CD4-positive, CD25-positive, alpha-beta regulatory T cell (primary cell): ENCODE measurements at regions not wholly inside any gene's neighbourhood (a gene's known extent, or its start where the extent isn't known, plus 50 kb on each side); places are given as distances from the start of the nearest gene placed in this dataset.

Experiments
- ATAC-seq, 2 donors: fragments of 150-1000 bp; cut with Tn5 transposase; one replicate each; pipeline ENCODE4 v1.10.0; 2021; ENCODE audit warnings: low read depth in 2 of 2, moderate number of reproducible peaks in 2 of 2, moderate library complexity in 1 of 2
- DNase-seq, 3 donors: peaks; one replicate each; pipeline versions ENCODE4 v3.0.0 to v3.0.0-alpha.2; 2012 to 2022; ENCODE audit warnings: mixed read lengths in 1 of 3
- H3K27ac ChIP-seq: one replicate; pipeline ENCODE4 v1.7.0; 2013; ENCODE audit warnings: mild to moderate bottlenecking, low read length; ENCODE audit not compliant: insufficient read depth, poor library complexity, severe bottlenecking
- H3K27me3 ChIP-seq: one replicate; pipeline ENCODE4 v1.7.0; 2013; ENCODE audit warnings: low read length; ENCODE audit not compliant: control insufficient read depth, insufficient read depth
- H3K36me3 ChIP-seq: one replicate; pipeline ENCODE4 v1.7.0; 2013; ENCODE audit warnings: mild to moderate bottlenecking, low read length, moderate library complexity; ENCODE audit not compliant: control insufficient read depth, insufficient read depth
- H3K4me1 ChIP-seq: 2 replicates; pipeline ENCODE4 v1.7.0; 2013; ENCODE audit warnings: mild to moderate bottlenecking, low read length; ENCODE audit not compliant: insufficient read depth, control insufficient read depth, poor library complexity, severe bottlenecking
- H3K4me3 ChIP-seq: one replicate; pipeline ENCODE4 v1.7.0; 2013; ENCODE audit warnings: low read depth, mild to moderate bottlenecking, low read length, moderate library complexity
- H3K9me3 ChIP-seq, 2 experiments: 1 replicate in 1 of 2; 2 replicates in 1 of 2; pipeline ENCODE4 v1.7.0; 2013; ENCODE audit warnings: low read length in 2 of 2, mild to moderate bottlenecking in 1 of 2, moderate library complexity in 1 of 2; ENCODE audit not compliant: control insufficient read depth in 2 of 2
- H3K27ac Mint-ChIP-seq, 3 donors: one replicate each; pipeline ENCODE4 v1.8.0; 2020 to 2022; ENCODE audit warnings: mild to moderate bottlenecking in 3 of 3, mixed read lengths in 3 of 3, moderate library complexity in 2 of 3
- H3K27me3 Mint-ChIP-seq: one replicate; pipeline ENCODE4 v1.8.0; 2022; ENCODE audit warnings: mild to moderate bottlenecking, mixed read lengths
- H3K36me3 Mint-ChIP-seq: one replicate; pipeline ENCODE4 v1.8.0; 2020; ENCODE audit warnings: mixed read lengths
- H3K4me1 Mint-ChIP-seq, 4 donors: one replicate each; pipeline ENCODE4 v1.8.0; 2020 to 2022; ENCODE audit warnings: mixed read lengths in 4 of 4, mild to moderate bottlenecking in 1 of 4
- H3K4me3 Mint-ChIP-seq, 4 donors: one replicate each; pipeline ENCODE4 v1.8.0; 2020 to 2022; ENCODE audit warnings: mild to moderate bottlenecking in 4 of 4, mixed read lengths in 4 of 4, moderate library complexity in 3 of 4
- H3K9me3 Mint-ChIP-seq, 7 donors: one replicate each; pipeline ENCODE4 v1.8.0; 2020 to 2022; ENCODE audit warnings: mixed read lengths in 7 of 7, mild to moderate bottlenecking in 3 of 7, moderate library complexity in 2 of 7

DNA sequence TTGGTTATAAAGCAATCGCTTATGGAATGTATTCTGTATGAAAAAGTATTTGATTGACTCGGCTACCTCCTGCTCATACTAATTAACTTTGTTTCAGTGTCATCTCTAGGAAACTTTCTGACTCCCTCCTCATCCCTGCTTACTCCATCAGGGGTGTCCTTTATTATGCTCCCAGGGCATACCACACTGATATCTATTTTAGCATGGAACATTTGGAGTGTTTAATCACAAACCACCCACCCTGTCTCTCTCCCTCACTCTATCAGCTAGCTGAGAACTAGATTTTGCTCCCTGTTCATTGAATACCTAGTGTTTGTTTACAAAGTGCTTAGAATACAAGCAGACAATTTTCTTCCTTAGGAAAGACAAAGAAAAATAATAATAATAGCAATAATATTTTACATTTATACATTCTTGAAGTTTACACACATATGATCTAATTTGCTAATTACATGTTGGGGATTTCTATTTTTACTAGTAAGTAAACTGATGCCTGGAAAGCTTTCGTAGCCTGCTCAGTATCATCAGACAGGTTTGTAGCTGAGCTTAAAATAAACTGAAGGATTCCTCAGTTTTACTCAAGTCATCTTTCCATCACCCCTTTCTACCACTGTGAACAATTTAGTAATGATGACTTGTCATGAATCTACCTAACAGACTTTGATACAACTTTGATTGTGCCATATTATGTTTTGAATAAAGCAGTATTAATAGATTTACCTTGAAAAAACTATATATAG, 811.4 kb upstream of the HS3ST1 start:
- peaks cover 0 to 10% (median 3%) of the 10 kb centered on the region in 7 donors for H3K9me3 Mint-ChIP-seq
- no peaks in the 10 kb centered on the region for H3K36me3 Mint-ChIP-seq
- no peaks in the 10 kb centered on the region for H3K27me3 Mint-ChIP-seq
- H3K4me3 ChIP-seq: no peak overlapping the region
- H3K27ac ChIP-seq: no peak overlapping the region
- no peaks in the 10 kb centered on the region for H3K27me3 ChIP-seq
- no peak for ATAC-seq
- H3K36me3 ChIP-seq: no peaks in the 10 kb centered on the region
- DNase-seq: no peak
- no peaks in the 10 kb centered on the region for H3K4me1 ChIP-seq
- no peaks in the 10 kb centered on the region for H3K4me1 Mint-ChIP-seq
- H3K9me3 ChIP-seq: peaks cover 0 to 4% of the 10 kb centered on the region in 2 experiments
- no peak overlapping the region for H3K27ac Mint-ChIP-seq
- no peak overlapping the region for H3K4me3 Mint-ChIP-seq

DNA sequence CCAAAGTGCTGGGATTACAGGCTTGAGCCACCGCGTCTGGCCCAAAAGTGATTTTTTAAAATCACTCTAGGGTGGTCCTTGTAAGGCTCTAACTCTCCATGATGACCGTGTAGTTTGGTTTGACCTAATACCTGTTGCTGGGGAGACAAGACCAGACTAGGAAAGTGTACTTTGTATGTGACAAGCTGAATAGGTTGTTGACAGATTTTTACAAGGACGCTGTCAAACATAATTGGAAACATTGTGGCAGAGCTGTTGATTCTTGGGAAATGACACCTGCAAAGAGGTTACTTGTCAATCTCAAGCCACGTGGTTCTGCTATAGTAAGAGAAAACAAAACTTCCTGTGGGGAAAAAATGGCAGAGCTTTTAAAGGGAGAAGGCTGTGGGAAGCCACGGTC, 802.4 kb upstream of the HS3ST1 start:
- H3K36me3 Mint-ChIP-seq: no peaks in the 10 kb centered on the region
- H3K27ac ChIP-seq: no peak overlapping the region
- DNase-seq (no peak), ATAC-seq (no peak)
- no peaks in the 10 kb centered on the region for H3K27me3 ChIP-seq
- H3K27me3 Mint-ChIP-seq: no peaks in the 10 kb centered on the region
- no peaks in the 10 kb centered on the region for H3K4me1 Mint-ChIP-seq
- H3K4me3 Mint-ChIP-seq: no peak overlapping the region
- H3K36me3 ChIP-seq: no peaks in the 10 kb centered on the region
- no peaks in the 10 kb centered on the region for H3K4me1 ChIP-seq
- H3K4me3 ChIP-seq: no peak overlapping the region
- H3K9me3 Mint-ChIP-seq: peaks cover 2 to 15% (median 6%) of the 10 kb centered on the region in 7 donors
- no peaks in the 10 kb centered on the region for H3K9me3 ChIP-seq
- no peak overlapping the region for H3K27ac Mint-ChIP-seq

DNA sequence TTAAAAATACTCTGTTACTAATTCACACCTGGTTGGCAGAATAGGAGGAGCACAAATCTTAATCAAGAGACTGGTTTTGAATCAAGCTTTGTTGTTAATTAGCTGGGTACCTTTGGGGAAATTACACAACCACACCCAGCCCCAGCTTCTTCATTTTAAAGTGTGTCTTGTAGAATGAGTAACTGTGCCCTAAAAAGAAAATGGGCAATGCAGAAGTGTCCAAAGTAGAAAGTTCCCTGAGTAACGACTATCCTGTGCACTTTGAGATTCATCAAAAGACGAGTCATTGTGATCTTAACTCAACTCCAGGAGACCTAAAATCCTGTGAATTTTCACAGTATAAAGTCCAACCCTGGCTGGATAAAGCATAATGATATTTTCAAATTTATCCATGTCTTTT, 792.3 kb upstream of the HS3ST1 start:
- ATAC-seq: no peak
- no peak overlapping the region for H3K4me3 Mint-ChIP-seq
- no peaks in the 10 kb centered on the region for H3K4me1 Mint-ChIP-seq
- Histone ChIP-seq H3K4me3 (no peak overlapping the region), H3K36me3 (no peaks in the 10 kb centered on the region), H3K9me3 (no peaks in the 10 kb centered on the region), H3K27me3 (no peaks in the 10 kb centered on the region), H3K4me1 (no peaks in the 10 kb centered on the region), H3K27ac (no peak overlapping the region)
- DNase-seq: no peak
- no peak overlapping the region for H3K27ac Mint-ChIP-seq
- H3K36me3 Mint-ChIP-seq: no peaks in the 10 kb centered on the region
- peaks cover 0 to 17% (median 4%) of the 10 kb centered on the region in 7 donors for H3K9me3 Mint-ChIP-seq
- no peaks in the 10 kb centered on the region for H3K27me3 Mint-ChIP-seq

DNA sequence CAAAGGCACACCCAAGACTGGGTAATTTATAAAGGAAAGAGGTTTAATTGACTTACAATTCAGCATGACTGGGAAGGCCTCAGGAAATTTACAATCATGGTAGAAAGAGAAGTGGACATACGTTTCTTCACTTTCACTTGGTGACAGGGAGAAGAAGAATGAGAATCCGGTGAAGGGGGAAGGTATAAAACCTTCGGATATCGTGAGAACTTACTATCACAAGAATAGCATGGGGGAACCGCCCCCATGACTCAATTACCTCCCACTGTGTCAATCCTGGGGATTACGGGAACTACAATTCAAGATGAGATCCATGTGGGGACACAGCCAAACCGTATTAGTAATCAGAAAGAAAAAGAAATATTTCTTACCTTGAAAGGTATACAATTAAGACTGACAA, 782.9 kb upstream of the HS3ST1 start:
- H3K36me3 ChIP-seq: no peaks in the 10 kb centered on the region
- no peaks in the 10 kb centered on the region for H3K4me1 ChIP-seq
- no peaks in the 10 kb centered on the region for H3K9me3 ChIP-seq
- no peaks in the 10 kb centered on the region for H3K36me3 Mint-ChIP-seq
- peaks cover 0 to 10% (median 5%) of the 10 kb centered on the region in 7 donors for H3K9me3 Mint-ChIP-seq
- H3K4me3 ChIP-seq: no peak overlapping the region
- H3K27ac ChIP-seq: no peak overlapping the region
- no peaks in the 10 kb centered on the region for H3K4me1 Mint-ChIP-seq
- no peaks in the 10 kb centered on the region for H3K27me3 Mint-ChIP-seq
- DNase-seq (no peak), ATAC-seq (no peak)
- H3K27ac Mint-ChIP-seq: no peak overlapping the region
- no peak overlapping the region for H3K4me3 Mint-ChIP-seq
- H3K27me3 ChIP-seq: no peaks in the 10 kb centered on the region

DNA sequence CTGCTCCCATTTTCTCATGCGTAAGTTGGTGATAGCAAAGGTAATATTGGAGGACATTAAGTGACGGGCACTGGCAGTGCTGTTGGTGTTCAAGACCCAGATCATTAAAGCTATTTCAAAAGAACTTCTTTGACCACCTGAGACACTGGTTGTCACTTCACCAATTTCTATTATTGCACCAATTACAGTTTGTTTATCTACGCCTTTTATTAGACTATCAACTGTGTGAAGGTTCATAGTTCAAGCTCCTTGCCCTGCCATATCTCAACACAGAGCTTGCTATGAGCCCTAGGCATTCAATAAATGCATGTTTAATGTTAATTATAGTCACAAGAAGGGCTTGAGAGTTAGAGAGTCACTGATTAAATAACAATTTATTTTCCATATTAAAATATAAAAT, 778.7 kb upstream of the HS3ST1 start:
- ATAC-seq: no peak

DNA sequence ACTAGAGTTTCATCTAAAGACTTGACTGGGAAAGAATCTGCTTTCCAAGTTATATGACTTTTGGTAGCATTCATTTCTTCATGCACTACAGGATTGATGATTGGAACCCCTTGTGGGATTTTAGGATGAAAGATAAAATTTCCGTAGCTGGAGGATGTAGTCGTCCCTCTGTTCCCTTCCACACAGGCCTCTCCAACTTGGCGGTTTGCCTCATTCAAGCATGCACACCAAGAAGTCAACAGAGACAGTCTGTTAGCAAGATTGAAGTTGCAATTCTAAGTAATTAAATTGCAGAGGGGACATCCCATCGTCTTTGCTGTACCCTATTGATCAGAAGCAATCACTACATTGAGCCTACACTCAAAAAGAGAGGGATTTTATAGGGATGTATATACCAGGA, 777.4 kb upstream of the HS3ST1 start:
- Mint-ChIP-seq H3K27ac (no peak overlapping the region), H3K36me3 (no peaks in the 10 kb centered on the region), H3K4me3 (no peak overlapping the region), H3K27me3 (no peaks in the 10 kb centered on the region), H3K4me1 (no peaks in the 10 kb centered on the region), H3K9me3 (peaks cover 0 to 14% (median 2%) of the 10 kb centered on the region in 7 donors)
- Histone ChIP-seq H3K9me3 (no peaks in the 10 kb centered on the region), H3K4me1 (no peaks in the 10 kb centered on the region), H3K36me3 (no peaks in the 10 kb centered on the region), H3K27me3 (no peaks in the 10 kb centered on the region), H3K4me3 (no peak overlapping the region), H3K27ac (no peak overlapping the region)
- DNase-seq (no peak), ATAC-seq (no peak)

More for the DNA sequence above, 778.7 kb upstream of the HS3ST1 start:
- H3K27me3 ChIP-seq: no peaks in the 10 kb centered on the region
- no peaks in the 10 kb centered on the region for H3K9me3 ChIP-seq
- Mint-ChIP-seq H3K27ac (no peak overlapping the region), H3K4me1 (no peaks in the 10 kb centered on the region), H3K27me3 (no peaks in the 10 kb centered on the region), H3K9me3 (peaks cover 0 to 14% (median 4%) of the 10 kb centered on the region in 7 donors), H3K4me3 (no peak overlapping the region), H3K36me3 (no peaks in the 10 kb centered on the region)
- no peak overlapping the region for H3K4me3 ChIP-seq
- no peaks in the 10 kb centered on the region for H3K4me1 ChIP-seq
- no peak overlapping the region for H3K27ac ChIP-seq
- H3K36me3 ChIP-seq: no peaks in the 10 kb centered on the region
- DNase-seq: no peak

DNA sequence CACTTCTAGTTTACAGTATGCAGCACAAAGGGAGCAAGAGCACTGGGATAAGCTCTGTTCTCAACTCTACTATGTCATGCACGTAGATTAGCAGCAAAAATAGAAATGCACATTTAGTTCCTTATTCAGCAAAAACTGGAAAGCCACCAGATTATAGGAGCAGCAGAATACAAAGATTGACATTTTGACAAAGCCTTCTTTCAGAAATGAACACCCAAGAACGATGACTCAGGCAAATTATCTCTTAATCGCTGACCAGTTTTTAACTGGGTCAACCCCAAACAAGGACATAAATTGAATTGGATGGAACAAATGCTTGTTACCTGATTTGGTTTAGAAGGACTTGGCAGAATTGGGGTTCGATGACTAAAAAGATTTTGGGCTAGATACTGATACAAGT, 775.3 kb upstream of the HS3ST1 start:
- H3K27me3 Mint-ChIP-seq: no peaks in the 10 kb centered on the region
- H3K36me3 Mint-ChIP-seq: no peaks in the 10 kb centered on the region
- Histone ChIP-seq H3K36me3 (no peaks in the 10 kb centered on the region), H3K9me3 (no peaks in the 10 kb centered on the region), H3K4me1 (no peaks in the 10 kb centered on the region), H3K27me3 (no peaks in the 10 kb centered on the region), H3K4me3 (no peak overlapping the region), H3K27ac (no peak overlapping the region)
- H3K4me1 Mint-ChIP-seq: no peaks in the 10 kb centered on the region
- peaks cover 0 to 19% (median 6%) of the 10 kb centered on the region in 7 donors for H3K9me3 Mint-ChIP-seq
- H3K4me3 Mint-ChIP-seq: no peak overlapping the region
- ATAC-seq: no peak
- no peak for DNase-seq
- H3K27ac Mint-ChIP-seq: no peak overlapping the region

DNA sequence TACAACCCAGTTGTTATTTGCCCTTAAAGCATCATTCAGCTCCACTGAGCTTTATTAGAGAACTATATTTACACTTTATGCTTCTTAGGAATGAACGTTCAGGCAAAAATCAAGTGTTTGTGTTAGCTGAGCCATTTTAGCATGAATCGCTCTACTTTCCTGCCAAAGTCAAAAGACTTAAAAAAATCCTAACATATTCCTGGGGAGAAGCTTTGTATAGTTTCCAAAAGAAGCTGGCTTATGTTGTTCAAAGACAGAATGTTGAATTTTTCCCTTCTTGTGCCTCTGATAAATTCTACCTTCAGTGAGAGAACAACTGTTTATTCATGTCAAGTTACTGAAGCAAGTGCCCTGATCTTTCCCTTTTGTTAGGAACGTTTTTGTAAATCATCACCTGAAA, 771.5 kb upstream of the HS3ST1 start:
- H3K4me3 Mint-ChIP-seq: no peak overlapping the region
- H3K36me3 Mint-ChIP-seq: no peaks in the 10 kb centered on the region
- H3K27ac Mint-ChIP-seq: no peak overlapping the region
- peaks cover 1 to 19% (median 9%) of the 10 kb centered on the region in 7 donors for H3K9me3 Mint-ChIP-seq
- no peak for DNase-seq
- no peaks in the 10 kb centered on the region for H3K36me3 ChIP-seq
- H3K4me1 ChIP-seq: no peaks in the 10 kb centered on the region
- no peaks in the 10 kb centered on the region for H3K27me3 Mint-ChIP-seq
- no peak overlapping the region for H3K4me3 ChIP-seq
- no peaks in the 10 kb centered on the region for H3K4me1 Mint-ChIP-seq
- H3K27me3 ChIP-seq: no peaks in the 10 kb centered on the region
- no peaks in the 10 kb centered on the region for H3K9me3 ChIP-seq
- H3K27ac ChIP-seq: no peak overlapping the region
- no peak for ATAC-seq
